ENCODE measurements at regions not wholly inside any gene's neighbourhood (a gene's known extent, or its start where the extent isn't known, plus 50 kb on each side); places are given as distances from the start of the nearest gene placed in this dataset.

DNA sequence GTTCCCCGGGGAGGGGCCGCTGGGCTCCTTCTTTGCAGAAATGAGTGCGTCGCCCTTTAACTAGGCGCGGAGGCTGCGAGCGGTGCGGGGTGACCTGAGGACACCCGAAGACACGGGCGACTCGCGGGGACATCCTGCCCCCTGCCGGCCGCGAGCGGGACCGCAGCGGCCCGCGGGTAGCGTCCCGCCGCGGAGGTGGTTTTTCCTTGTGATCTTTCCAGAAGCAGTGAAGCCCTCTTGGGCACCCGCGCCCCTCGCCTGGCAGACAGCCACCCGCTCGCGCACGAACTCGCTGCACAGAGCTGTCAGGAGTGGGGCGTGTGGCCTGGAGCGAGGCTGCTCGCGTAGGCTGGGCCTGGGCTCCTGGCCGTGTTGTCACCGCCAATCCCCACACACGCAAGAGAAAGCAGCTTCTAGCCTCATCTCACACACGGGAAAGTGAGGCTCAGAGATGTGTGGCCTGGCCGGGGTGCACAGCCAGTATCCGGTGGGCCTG is 67.2 kb downstream of the DIO3 start (continued):
- TF ChIP-seq SETDB1 (IDR thresholded peaks at IDR 0.05; ENCODE audit: insufficient read length, low read length) (no peak), ZNF16 (tag by site-specific recombination; IDR thresholded peaks at IDR 0.05; ENCODE audit: low read depth) (no peak), ZNF701 (tag by site-specific recombination; IDR thresholded peaks at IDR 0.05) (no peak), ZNF658 (tag by site-specific recombination; IDR thresholded peaks at IDR 0.05) (no peak), ZSCAN16 (tag by site-specific recombination; IDR thresholded peaks at IDR 0.05) (no peak), GLIS1 (tag by site-specific recombination; IDR thresholded peaks at IDR 0.05) (no peak), ZNF10 (tag by site-specific recombination; IDR thresholded peaks at IDR 0.05) (no peak), KLF16 (tag by site-specific recombination; IDR thresholded peaks at IDR 0.05) (no peak), SP3 (tag by site-specific recombination; IDR thresholded peaks at IDR 0.05) (no peak), ZNF426 (tag by site-specific recombination; IDR thresholded peaks at IDR 0.05) (no peak), ZNF394 (tag by site-specific recombination; IDR thresholded peaks at IDR 0.05; ENCODE audit: borderline replicate concordance) (peak; percentile 25; the same call in 1 of the 2 replicates), ZNF239 (tag by site-specific recombination; IDR thresholded peaks at IDR 0.05) (no peak), SCRT2 (tag by site-specific recombination; IDR thresholded peaks at IDR 0.05) (no peak), ZBTB17 (tag by site-specific recombination; IDR thresholded peaks at IDR 0.05) (peak; percentile 34; the same call in 1 of the 2 replicates), SP2 (tag by site-specific recombination; IDR thresholded peaks at IDR 0.05) (no peak), ZNF223 (tag by site-specific recombination; IDR thresholded peaks at IDR 0.05) (no peak), FEZF1 (tag by site-specific recombination; IDR thresholded peaks at IDR 0.05) (no peak)
- TF ChIP-seq, protein P1, sequence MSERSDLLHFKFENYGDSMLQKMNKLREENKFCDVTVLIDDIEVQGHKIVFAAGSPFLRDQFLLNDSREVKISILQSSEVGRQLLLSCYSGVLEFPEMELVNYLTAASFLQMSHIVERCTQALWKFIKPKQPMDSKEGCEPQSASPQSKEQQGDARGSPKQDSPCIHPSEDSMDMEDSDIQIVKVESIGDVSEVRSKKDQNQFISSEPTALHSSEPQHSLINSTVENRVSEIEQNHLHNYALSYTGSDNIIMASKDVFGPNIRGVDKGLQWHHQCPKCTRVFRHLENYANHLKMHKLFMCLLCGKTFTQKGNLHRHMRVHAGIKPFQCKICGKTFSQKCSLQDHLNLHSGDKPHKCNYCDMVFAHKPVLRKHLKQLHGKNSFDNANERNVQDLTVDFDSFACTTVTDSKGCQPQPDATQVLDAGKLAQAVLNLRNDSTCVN (tag by site-specific recombination; optimal IDR thresholded peaks at IDR 0.05): peak; percentile 34
- TF ChIP-seq, protein P2, sequence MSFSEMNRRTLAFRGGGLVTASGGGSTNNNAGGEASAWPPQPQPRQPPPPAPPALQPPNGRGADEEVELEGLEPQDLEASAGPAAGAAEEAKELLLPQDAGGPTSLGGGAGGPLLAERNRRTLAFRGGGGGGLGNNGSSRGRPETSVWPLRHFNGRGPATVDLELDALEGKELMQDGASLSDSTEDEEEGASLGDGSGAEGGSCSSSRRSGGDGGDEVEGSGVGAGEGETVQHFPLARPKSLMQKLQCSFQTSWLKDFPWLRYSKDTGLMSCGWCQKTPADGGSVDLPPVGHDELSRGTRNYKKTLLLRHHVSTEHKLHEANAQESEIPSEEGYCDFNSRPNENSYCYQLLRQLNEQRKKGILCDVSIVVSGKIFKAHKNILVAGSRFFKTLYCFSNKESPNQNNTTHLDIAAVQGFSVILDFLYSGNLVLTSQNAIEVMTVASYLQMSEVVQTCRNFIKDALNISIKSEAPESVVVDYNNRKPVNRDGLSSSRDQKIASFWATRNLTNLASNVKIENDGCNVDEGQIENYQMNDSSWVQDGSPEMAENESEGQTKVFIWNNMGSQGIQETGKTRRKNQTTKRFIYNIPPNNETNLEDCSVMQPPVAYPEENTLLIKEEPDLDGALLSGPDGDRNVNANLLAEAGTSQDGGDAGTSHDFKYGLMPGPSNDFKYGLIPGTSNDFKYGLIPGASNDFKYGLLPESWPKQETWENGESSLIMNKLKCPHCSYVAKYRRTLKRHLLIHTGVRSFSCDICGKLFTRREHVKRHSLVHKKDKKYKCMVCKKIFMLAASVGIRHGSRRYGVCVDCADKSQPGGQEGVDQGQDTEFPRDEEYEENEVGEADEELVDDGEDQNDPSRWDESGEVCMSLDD (tag by site-specific recombination; IDR thresholded peaks at IDR 0.05): peak; percentile 60
- TF ChIP-seq, protein P3, sequence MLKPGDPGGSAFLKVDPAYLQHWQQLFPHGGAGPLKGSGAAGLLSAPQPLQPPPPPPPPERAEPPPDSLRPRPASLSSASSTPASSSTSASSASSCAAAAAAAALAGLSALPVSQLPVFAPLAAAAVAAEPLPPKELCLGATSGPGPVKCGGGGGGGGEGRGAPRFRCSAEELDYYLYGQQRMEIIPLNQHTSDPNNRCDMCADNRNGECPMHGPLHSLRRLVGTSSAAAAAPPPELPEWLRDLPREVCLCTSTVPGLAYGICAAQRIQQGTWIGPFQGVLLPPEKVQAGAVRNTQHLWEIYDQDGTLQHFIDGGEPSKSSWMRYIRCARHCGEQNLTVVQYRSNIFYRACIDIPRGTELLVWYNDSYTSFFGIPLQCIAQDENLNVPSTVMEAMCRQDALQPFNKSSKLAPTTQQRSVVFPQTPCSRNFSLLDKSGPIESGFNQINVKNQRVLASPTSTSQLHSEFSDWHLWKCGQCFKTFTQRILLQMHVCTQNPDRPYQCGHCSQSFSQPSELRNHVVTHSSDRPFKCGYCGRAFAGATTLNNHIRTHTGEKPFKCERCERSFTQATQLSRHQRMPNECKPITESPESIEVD (tag by site-specific recombination; IDR thresholded peaks at IDR 0.05): no peak
- TF ChIP-seq, protein P4, sequence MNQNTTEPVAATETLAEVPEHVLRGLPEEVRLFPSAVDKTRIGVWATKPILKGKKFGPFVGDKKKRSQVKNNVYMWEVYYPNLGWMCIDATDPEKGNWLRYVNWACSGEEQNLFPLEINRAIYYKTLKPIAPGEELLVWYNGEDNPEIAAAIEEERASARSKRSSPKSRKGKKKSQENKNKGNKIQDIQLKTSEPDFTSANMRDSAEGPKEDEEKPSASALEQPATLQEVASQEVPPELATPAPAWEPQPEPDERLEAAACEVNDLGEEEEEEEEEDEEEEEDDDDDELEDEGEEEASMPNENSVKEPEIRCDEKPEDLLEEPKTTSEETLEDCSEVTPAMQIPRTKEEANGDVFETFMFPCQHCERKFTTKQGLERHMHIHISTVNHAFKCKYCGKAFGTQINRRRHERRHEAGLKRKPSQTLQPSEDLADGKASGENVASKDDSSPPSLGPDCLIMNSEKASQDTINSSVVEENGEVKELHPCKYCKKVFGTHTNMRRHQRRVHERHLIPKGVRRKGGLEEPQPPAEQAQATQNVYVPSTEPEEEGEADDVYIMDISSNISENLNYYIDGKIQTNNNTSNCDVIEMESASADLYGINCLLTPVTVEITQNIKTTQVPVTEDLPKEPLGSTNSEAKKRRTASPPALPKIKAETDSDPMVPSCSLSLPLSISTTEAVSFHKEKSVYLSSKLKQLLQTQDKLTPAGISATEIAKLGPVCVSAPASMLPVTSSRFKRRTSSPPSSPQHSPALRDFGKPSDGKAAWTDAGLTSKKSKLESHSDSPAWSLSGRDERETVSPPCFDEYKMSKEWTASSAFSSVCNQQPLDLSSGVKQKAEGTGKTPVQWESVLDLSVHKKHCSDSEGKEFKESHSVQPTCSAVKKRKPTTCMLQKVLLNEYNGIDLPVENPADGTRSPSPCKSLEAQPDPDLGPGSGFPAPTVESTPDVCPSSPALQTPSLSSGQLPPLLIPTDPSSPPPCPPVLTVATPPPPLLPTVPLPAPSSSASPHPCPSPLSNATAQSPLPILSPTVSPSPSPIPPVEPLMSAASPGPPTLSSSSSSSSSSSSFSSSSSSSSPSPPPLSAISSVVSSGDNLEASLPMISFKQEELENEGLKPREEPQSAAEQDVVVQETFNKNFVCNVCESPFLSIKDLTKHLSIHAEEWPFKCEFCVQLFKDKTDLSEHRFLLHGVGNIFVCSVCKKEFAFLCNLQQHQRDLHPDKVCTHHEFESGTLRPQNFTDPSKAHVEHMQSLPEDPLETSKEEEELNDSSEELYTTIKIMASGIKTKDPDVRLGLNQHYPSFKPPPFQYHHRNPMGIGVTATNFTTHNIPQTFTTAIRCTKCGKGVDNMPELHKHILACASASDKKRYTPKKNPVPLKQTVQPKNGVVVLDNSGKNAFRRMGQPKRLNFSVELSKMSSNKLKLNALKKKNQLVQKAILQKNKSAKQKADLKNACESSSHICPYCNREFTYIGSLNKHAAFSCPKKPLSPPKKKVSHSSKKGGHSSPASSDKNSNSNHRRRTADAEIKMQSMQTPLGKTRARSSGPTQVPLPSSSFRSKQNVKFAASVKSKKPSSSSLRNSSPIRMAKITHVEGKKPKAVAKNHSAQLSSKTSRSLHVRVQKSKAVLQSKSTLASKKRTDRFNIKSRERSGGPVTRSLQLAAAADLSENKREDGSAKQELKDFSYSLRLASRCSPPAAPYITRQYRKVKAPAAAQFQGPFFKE (tag by site-specific recombination; IDR thresholded peaks at IDR 0.05; ENCODE audit: borderline replicate concordance): no peak
- TF ChIP-seq, protein P5, sequence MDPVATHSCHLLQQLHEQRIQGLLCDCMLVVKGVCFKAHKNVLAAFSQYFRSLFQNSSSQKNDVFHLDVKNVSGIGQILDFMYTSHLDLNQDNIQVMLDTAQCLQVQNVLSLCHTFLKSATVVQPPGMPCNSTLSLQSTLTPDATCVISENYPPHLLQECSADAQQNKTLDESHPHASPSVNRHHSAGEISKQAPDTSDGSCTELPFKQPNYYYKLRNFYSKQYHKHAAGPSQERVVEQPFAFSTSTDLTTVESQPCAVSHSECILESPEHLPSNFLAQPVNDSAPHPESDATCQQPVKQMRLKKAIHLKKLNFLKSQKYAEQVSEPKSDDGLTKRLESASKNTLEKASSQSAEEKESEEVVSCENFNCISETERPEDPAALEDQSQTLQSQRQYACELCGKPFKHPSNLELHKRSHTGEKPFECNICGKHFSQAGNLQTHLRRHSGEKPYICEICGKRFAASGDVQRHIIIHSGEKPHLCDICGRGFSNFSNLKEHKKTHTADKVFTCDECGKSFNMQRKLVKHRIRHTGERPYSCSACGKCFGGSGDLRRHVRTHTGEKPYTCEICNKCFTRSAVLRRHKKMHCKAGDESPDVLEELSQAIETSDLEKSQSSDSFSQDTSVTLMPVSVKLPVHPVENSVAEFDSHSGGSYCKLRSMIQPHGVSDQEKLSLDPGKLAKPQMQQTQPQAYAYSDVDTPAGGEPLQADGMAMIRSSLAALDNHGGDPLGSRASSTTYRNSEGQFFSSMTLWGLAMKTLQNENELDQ (tag by site-specific recombination; IDR thresholded peaks at IDR 0.05; ENCODE audit: low read depth): no peak
- TF ChIP-seq, protein P6, sequence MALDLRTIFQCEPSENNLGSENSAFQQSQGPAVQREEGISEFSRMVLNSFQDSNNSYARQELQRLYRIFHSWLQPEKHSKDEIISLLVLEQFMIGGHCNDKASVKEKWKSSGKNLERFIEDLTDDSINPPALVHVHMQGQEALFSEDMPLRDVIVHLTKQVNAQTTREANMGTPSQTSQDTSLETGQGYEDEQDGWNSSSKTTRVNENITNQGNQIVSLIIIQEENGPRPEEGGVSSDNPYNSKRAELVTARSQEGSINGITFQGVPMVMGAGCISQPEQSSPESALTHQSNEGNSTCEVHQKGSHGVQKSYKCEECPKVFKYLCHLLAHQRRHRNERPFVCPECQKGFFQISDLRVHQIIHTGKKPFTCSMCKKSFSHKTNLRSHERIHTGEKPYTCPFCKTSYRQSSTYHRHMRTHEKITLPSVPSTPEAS (tag by site-specific recombination; IDR thresholded peaks at IDR 0.05): no peak
- TF ChIP-seq, protein P7, sequence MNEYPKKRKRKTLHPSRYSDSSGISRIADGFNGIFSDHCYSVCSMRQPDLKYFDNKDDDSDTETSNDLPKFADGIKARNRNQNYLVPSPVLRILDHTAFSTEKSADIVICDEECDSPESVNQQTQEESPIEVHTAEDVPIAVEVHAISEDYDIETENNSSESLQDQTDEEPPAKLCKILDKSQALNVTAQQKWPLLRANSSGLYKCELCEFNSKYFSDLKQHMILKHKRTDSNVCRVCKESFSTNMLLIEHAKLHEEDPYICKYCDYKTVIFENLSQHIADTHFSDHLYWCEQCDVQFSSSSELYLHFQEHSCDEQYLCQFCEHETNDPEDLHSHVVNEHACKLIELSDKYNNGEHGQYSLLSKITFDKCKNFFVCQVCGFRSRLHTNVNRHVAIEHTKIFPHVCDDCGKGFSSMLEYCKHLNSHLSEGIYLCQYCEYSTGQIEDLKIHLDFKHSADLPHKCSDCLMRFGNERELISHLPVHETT (tag by site-specific recombination; IDR thresholded peaks at IDR 0.05): no peak
